Tibial nerve (tissue), 4 donors: ENCODE measurements at regions not wholly inside any gene's neighbourhood (a gene's known extent, or its start where the extent isn't known, plus 50 kb on each side); places are given as distances from the start of the nearest gene placed in this dataset.

Experiments
- EP300 ChIP-seq, 2 donors: sonication (generic); formaldehyde crosslinking; IDR thresholded peaks; one replicate each; pipeline ENCODE4 v1.6.1; 2017; ENCODE audit warnings: antibody characterized with exemption in 2 of 2, mild to moderate bottlenecking in 1 of 2
- POLR2A ChIP-seq, 2 donors: fragments of 450-650 bp; IDR thresholded peaks; one replicate each; pipeline ENCODE4 v1.6.1; 2017; ENCODE audit warnings: antibody characterized with exemption in 2 of 2, mild to moderate bottlenecking in 2 of 2, moderate library complexity in 2 of 2
- TF ChIP-seq, protein P1 (sequence below), 5 experiments: fragments of 200-600 bp in 3 of 5; fragments of 450-650 bp in 2 of 5; sonication (generic) in 3 of 5; IDR thresholded peaks; one replicate each; pipeline ENCODE4 v1.5.1; 2016 to 2019; ENCODE audit warnings: antibody characterized with exemption in 5 of 5, mild to moderate bottlenecking in 3 of 5, moderate library complexity in 2 of 5

DNA sequence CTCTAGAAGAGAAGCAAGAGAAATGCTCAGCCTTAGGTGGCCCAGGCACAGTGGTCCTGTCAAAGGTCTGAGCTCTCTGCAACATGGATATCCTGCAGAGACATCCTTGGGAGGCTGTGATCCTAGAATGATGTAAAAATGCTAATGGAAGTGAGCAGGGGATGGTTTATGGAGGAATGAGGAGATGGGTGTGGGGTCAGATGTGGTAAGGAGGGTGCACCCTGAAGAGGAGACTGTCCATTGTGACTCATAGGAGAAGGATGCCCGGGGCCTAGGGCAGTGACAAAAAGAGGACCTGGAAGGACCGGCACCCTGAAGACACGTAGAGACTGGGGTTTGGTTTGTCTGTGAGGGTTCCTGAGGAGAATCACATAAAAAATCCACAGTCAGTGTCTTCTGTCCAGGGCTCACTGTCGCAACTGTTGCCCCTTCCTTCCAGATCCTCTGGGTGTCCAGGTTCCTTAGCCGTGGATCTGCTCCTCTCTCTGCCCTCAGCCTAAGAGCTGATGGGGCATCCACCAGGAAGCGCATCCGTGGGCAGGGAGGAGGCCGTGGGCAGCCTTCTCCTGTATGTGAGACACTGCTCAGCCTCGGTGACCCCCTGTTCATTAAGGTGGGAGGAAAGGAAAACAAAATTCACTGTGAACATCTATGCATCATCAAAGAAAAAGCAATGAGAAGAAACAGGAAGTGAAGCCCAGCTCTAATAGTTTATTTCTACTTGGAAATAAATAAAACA lies 110.7 kb downstream of the VPREB1 start:
- no peak for TF ChIP-seq EP300 (IDR thresholded peaks at IDR 0.05)
- TF ChIP-seq, protein P1, sequence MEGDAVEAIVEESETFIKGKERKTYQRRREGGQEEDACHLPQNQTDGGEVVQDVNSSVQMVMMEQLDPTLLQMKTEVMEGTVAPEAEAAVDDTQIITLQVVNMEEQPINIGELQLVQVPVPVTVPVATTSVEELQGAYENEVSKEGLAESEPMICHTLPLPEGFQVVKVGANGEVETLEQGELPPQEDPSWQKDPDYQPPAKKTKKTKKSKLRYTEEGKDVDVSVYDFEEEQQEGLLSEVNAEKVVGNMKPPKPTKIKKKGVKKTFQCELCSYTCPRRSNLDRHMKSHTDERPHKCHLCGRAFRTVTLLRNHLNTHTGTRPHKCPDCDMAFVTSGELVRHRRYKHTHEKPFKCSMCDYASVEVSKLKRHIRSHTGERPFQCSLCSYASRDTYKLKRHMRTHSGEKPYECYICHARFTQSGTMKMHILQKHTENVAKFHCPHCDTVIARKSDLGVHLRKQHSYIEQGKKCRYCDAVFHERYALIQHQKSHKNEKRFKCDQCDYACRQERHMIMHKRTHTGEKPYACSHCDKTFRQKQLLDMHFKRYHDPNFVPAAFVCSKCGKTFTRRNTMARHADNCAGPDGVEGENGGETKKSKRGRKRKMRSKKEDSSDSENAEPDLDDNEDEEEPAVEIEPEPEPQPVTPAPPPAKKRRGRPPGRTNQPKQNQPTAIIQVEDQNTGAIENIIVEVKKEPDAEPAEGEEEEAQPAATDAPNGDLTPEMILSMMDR (IDR thresholded peaks at IDR 0.05) = no peak
- TF ChIP-seq POLR2A (IDR thresholded peaks at IDR 0.05) = no peak
